ENCODE measurements at regions not wholly inside any gene's neighbourhood (a gene's known extent, or its start where the extent isn't known, plus 50 kb on each side); places are given as distances from the start of the nearest gene placed in this dataset.

DNA sequence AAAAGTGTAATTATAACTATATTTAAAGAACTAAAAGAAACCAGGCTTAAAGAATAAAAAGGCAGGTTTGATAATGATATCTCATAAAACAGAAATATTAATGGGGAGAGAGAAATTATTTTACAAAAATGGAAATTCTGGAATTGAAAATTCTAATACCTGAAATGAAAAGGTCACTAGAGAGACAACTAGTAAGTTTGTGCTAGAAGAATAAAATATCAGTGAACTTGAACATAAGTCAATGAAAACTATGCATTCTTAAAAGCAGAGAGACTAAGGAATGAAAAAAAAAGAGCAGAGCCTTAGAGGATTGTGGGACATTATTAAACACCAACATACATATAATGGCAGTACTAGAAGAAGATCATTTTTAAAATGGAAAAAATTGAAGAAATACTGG lies 1475.0 kb upstream of the ZEB2 start:
- TF ChIP-seq CTCF (IDR thresholded peaks at IDR 0.05; ENCODE audit: insufficient read depth, low read length) = no peak
- TF ChIP-seq POLR2AphosphoS5 (IDR thresholded peaks at IDR 0.05; ENCODE audit: low read depth) = no peak

Data from HL-60 (cell line).